OCI-LY1 (cell line): ENCODE measurements at regions not wholly inside any gene's neighbourhood (a gene's known extent, or its start where the extent isn't known, plus 50 kb on each side); places are given as distances from the start of the nearest gene placed in this dataset.

Experiments
- H2AFZ ChIP-seq: fragments of 200-600 bp; sonication (generic), shearing (Covaris generic); 2 replicates; pipeline ENCODE4 v1.6.0; 2014; ENCODE audit warnings: antibody characterized with exemption, mild to moderate bottlenecking, low read length
- H3F3A ChIP-seq: fragments of 200-600 bp; sonication (generic), shearing (Covaris generic); 2 replicates; pipeline ENCODE4 v1.6.0; 2014; ENCODE audit warnings: mild to moderate bottlenecking, antibody characterized with exemption, low read length, moderate library complexity; ENCODE audit not compliant: insufficient read depth
- H3K27ac ChIP-seq: fragments of 200-600 bp; sonication (generic); 2 replicates; pipeline ENCODE4 v1.5.1; 2014; ENCODE audit warnings: low read length, mixed run types, mild to moderate bottlenecking, low read depth; ENCODE audit not compliant: poor library complexity, severe bottlenecking
- H3K27me3 ChIP-seq: fragments of 200-600 bp; sonication (generic); 2 replicates; pipeline ENCODE4 v1.6.0; 2014; ENCODE audit warnings: antibody characterized with exemption, mild to moderate bottlenecking, low read length, moderate library complexity; ENCODE audit not compliant: insufficient read depth
- H3K36me3 ChIP-seq: fragments of 200-600 bp; sonication (generic); 2 replicates; pipeline ENCODE4 v1.6.1; 2014; ENCODE audit warnings: mild to moderate bottlenecking, antibody characterized with exemption, low read length, moderate library complexity, mixed read lengths; ENCODE audit not compliant: insufficient read depth
- H3K4me1 ChIP-seq: fragments of 200-600 bp; sonication (generic); 2 replicates; pipeline ENCODE4 v1.5.1; 2014; ENCODE audit warnings: mild to moderate bottlenecking, low read length, moderate library complexity; ENCODE audit not compliant: insufficient read depth, severe bottlenecking
- H3K4me2 ChIP-seq: fragments of 200-600 bp; sonication (generic), shearing (Covaris generic); 2 replicates; pipeline ENCODE4 v1.6.1; 2014; ENCODE audit warnings: low read length
- H3K4me3 ChIP-seq: fragments of 200-600 bp; sonication (generic); 2 replicates; pipeline ENCODE4 v1.5.1; 2014; ENCODE audit warnings: low read length, low read depth, mild to moderate bottlenecking, mixed read lengths; ENCODE audit not compliant: poor library complexity, severe bottlenecking
- H3K79me2 ChIP-seq: fragments of 200-600 bp; shearing (Covaris generic); 2 replicates; pipeline ENCODE4 v1.6.1; 2016; ENCODE audit warnings: mixed run types, low read length, mixed read lengths; ENCODE audit not compliant: insufficient read depth
- H3K9ac ChIP-seq: fragments of 200-600 bp; sonication (generic), shearing (Covaris generic); 2 replicates; pipeline ENCODE4 v1.6.1; 2014; ENCODE audit warnings: mild to moderate bottlenecking, low read length, mixed read lengths
- H3K9me2 ChIP-seq: fragments of 200-600 bp; sonication (generic), shearing (Covaris generic); 2 replicates; pipeline ENCODE4 v1.6.1; 2014; ENCODE audit warnings: low read depth, mild to moderate bottlenecking, low read length, mixed read lengths
- H3K9me3 ChIP-seq: fragments of 200-600 bp; shearing (Covaris generic); 2 replicates; pipeline ENCODE4 v1.6.1; 2014; ENCODE audit warnings: low read length, mixed read lengths
- H4K20me1 ChIP-seq: fragments of 200-600 bp; sonication (generic), shearing (Covaris generic); 2 replicates; pipeline ENCODE4 v1.6.0; 2016; ENCODE audit warnings: mild to moderate bottlenecking, low read length; ENCODE audit not compliant: insufficient read depth
- EZH2 ChIP-seq: fragments of 200-600 bp; sonication (generic), shearing (Covaris generic); IDR thresholded peaks from 2 replicates; pipeline ENCODE4 v1.8.0; 2017; ENCODE audit warnings: borderline replicate concordance, mixed run types, mild to moderate bottlenecking, antibody characterized with exemption, low read length, moderate library complexity, mixed read lengths
- TF ChIP-seq, protein P1 (sequence below): fragments of 200-600 bp; sonication (generic), shearing (Covaris generic); IDR thresholded peaks from 2 replicates; pipeline ENCODE4 v1.5.1; 2017; ENCODE audit warnings: mild to moderate bottlenecking, antibody characterized with exemption, low read length, moderate library complexity, mixed read lengths

GRCh38 chr14:86943391-86944365 is 1049.3 kb downstream of the GALC start:
- no peaks in the 10 kb centered on the region for H3K79me2 ChIP-seq
- no peaks in the 10 kb centered on the region for H3K27me3 ChIP-seq
- no peaks in the 10 kb centered on the region for H3K9me2 ChIP-seq
- no peak overlapping the region for H3K4me2 ChIP-seq
- H3K4me3 ChIP-seq = no peak overlapping the region
- H3K4me1 ChIP-seq = no peaks in the 10 kb centered on the region
- H4K20me1 ChIP-seq = no peaks in the 10 kb centered on the region
- TF ChIP-seq EZH2 = no peak
- TF ChIP-seq, protein P1, sequence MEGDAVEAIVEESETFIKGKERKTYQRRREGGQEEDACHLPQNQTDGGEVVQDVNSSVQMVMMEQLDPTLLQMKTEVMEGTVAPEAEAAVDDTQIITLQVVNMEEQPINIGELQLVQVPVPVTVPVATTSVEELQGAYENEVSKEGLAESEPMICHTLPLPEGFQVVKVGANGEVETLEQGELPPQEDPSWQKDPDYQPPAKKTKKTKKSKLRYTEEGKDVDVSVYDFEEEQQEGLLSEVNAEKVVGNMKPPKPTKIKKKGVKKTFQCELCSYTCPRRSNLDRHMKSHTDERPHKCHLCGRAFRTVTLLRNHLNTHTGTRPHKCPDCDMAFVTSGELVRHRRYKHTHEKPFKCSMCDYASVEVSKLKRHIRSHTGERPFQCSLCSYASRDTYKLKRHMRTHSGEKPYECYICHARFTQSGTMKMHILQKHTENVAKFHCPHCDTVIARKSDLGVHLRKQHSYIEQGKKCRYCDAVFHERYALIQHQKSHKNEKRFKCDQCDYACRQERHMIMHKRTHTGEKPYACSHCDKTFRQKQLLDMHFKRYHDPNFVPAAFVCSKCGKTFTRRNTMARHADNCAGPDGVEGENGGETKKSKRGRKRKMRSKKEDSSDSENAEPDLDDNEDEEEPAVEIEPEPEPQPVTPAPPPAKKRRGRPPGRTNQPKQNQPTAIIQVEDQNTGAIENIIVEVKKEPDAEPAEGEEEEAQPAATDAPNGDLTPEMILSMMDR = no peak
- no peaks in the 10 kb centered on the region for H3K9me3 ChIP-seq
- H3K27ac ChIP-seq = no peak overlapping the region
- no peak overlapping the region for H3K9ac ChIP-seq
- H2AFZ ChIP-seq = no peak overlapping the region
- no peaks in the 10 kb centered on the region for H3F3A ChIP-seq
- no peaks in the 10 kb centered on the region for H3K36me3 ChIP-seq

- H3K27me3 ChIP-seq = no peaks in the 10 kb centered on the region
- H3F3A ChIP-seq = no peaks in the 10 kb centered on the region
- no peak overlapping the region for H3K9ac ChIP-seq
- H3K4me2 ChIP-seq = no peak overlapping the region
- TF ChIP-seq, protein P1 = no peak
- TF ChIP-seq EZH2 = no peak
- no peak overlapping the region for H2AFZ ChIP-seq
- H3K4me1 ChIP-seq = no peaks in the 10 kb centered on the region
- no peaks in the 10 kb centered on the region for H3K36me3 ChIP-seq
- no peak overlapping the region for H3K27ac ChIP-seq
- H3K9me2 ChIP-seq = no peaks in the 10 kb centered on the region
- H3K79me2 ChIP-seq = no peaks in the 10 kb centered on the region
- H3K4me3 ChIP-seq = no peak overlapping the region
- H3K9me3 ChIP-seq = no peaks in the 10 kb centered on the region
- no peaks in the 10 kb centered on the region for H4K20me1 ChIP-seq
These were observed 1050.0 kb downstream of the GALC start for GRCh38 chr14:86942936-86943335.

DNA sequence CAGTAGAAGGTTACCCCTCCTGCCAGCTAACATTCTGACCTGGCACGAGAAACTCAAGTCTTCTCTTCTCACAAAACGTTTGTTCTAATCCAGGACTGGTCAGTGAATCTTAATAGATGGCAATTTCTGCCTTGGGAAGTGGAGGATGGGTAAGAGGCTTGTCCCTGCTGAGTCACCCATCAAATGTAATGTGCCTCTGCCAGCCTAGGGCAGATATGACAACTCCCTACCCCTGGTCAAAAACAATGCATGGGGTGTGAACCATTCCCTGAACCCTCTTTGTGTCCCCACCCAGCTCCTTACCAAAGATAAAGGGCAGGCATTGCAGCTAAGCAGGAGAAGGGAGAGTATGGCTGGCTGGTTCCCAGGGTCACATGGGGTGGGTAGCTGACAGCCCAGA is 1052.9 kb downstream of the GALC start:
- TF ChIP-seq EZH2 = no peak
- TF ChIP-seq, protein P1 = no peak
- no peaks in the 10 kb centered on the region for H3K79me2 ChIP-seq
- no peaks in the 10 kb centered on the region for H3K27me3 ChIP-seq
- no peaks in the 10 kb centered on the region for H3K9me2 ChIP-seq
- H3K4me1 ChIP-seq = no peaks in the 10 kb centered on the region
- no peak overlapping the region for H3K27ac ChIP-seq
- no peak overlapping the region for H3K9ac ChIP-seq
- H3K4me2 ChIP-seq = no peak overlapping the region
- H3K4me3 ChIP-seq = no peak overlapping the region
- no peak overlapping the region for H2AFZ ChIP-seq
- no peaks in the 10 kb centered on the region for H3K36me3 ChIP-seq
- H3K9me3 ChIP-seq = no peaks in the 10 kb centered on the region
- no peaks in the 10 kb centered on the region for H3F3A ChIP-seq
- no peaks in the 10 kb centered on the region for H4K20me1 ChIP-seq
